Left lung (tissue), 4 donors: ENCODE measurements at regions not wholly inside any gene's neighbourhood (a gene's known extent, or its start where the extent isn't known, plus 50 kb on each side); places are given as distances from the start of the nearest gene placed in this dataset.

Experiments
- ATAC-seq: fragments of 200-7000 bp; cut with Tn5 transposase; one replicate; pipeline ENCODE4 v1.9.1; 2020; ENCODE audit warnings: moderate library complexity
- DNase-seq, 4 donors: peaks; one replicate each; pipeline ENCODE4 v3.0.0-alpha.2; 2013 to 2020
- H3K27ac ChIP-seq, 2 donors: fragments of 200-600 bp; sonication (generic) in 1 of 2; one replicate each; pipeline versions ENCODE4 v1.5.0 to v1.8.0; 2020 to 2021
- H3K27me3 ChIP-seq, 2 donors: fragments of 200-600 bp; sonication (generic) in 1 of 2; one replicate each; pipeline versions ENCODE4 v1.5.0 to v1.8.0; 2020 to 2021
- H3K36me3 ChIP-seq, 2 donors: fragments of 200-600 bp; sonication (generic) in 1 of 2; one replicate each; pipeline versions ENCODE4 v1.5.0 to v1.8.0; 2020 to 2021
- H3K4me1 ChIP-seq, 2 donors: fragments of 200-600 bp; one replicate each; pipeline ENCODE4 v1.8.0; 2021
- H3K4me3 ChIP-seq, 2 donors: fragments of 200-600 bp; sonication (generic) in 1 of 2; one replicate each; pipeline versions ENCODE4 v1.5.0 to v1.8.0; 2020 to 2021; ENCODE audit warnings: mild to moderate bottlenecking in 1 of 2
- H3K9me3 ChIP-seq, 2 donors: fragments of 200-600 bp; sonication (generic) in 1 of 2; one replicate each; pipeline versions ENCODE4 v1.5.0 to v1.8.0; 2020 to 2021
- CTCF ChIP-seq, 2 donors: fragments of 200-600 bp; sonication (generic) in 1 of 2; IDR thresholded peaks; one replicate each; pipeline versions ENCODE4 v1.5.0 to v1.8.0; 2021; ENCODE audit warnings: antibody characterized with exemption in 2 of 2
- intact Hi-C, 2 donors: fragments of 100-400 bp; cut with DNase I; formaldehyde crosslinking; loops; one replicate each; pipeline versions ENCODE4 v1.11.2 to v1.14.2; 2022
- donor health status: DM: no; HTN: yes; CAD: no.
- donor health status: DM: no; HTN: no; CAD: no.

- Histone ChIP-seq H3K4me3 (no peak overlapping the region), H3K27ac (no peak overlapping the region), H3K27me3 (no peaks in the 10 kb centered on the region), H3K36me3 (no peaks in the 10 kb centered on the region), H3K4me1 (no peaks in the 10 kb centered on the region), H3K9me3 (no peaks in the 10 kb centered on the region)
- intact Hi-C loops, result no loop called here
- DNase-seq (no peak), ATAC-seq (peak; percentile 22)
- no peak for TF ChIP-seq CTCF (IDR thresholded peaks at IDR 0.05)
These were observed 802.6 kb upstream of the CELF4 start for GRCh38 chr18:38368246-38368645.

GRCh38 chr18:38367473-38367872 lies 801.9 kb upstream of the CELF4 start:
- Histone ChIP-seq H3K27me3 (no peaks in the 10 kb centered on the region), H3K4me1 (no peaks in the 10 kb centered on the region), H3K36me3 (no peaks in the 10 kb centered on the region), H3K9me3 (no peaks in the 10 kb centered on the region), H3K27ac (no peak overlapping the region), H3K4me3 (no peak overlapping the region)
- no peak for ATAC-seq
- TF ChIP-seq CTCF (IDR thresholded peaks at IDR 0.05), result no peak
- intact Hi-C loops, result no loop called here
- no peak for DNase-seq

GRCh38 chr18:38362286-38362792 lies 796.7 kb upstream of the CELF4 start:
- no peaks in the 10 kb centered on the region for H3K4me1 ChIP-seq
- intact Hi-C loops, result no loop called here

GRCh38 chr18:38358805-38359657 lies 793.4 kb upstream of the CELF4 start:
- intact Hi-C loops, result no loop called here
- TF ChIP-seq CTCF (IDR thresholded peaks at IDR 0.05), result no peak
- ATAC-seq, result no peak

More at GRCh38 chr18:38362286-38362792, 796.7 kb upstream of the CELF4 start:
- H3K36me3 ChIP-seq, result no peaks in the 10 kb centered on the region
- DNase-seq, result no peak
- no peaks in the 10 kb centered on the region for H3K9me3 ChIP-seq
- TF ChIP-seq CTCF (IDR thresholded peaks at IDR 0.05), result no peak
- H3K27me3 ChIP-seq, result no peaks in the 10 kb centered on the region
- no peak for ATAC-seq
- no peak overlapping the region for H3K4me3 ChIP-seq
- no peak overlapping the region for H3K27ac ChIP-seq

GRCh38 chr18:38353149-38353548 lies 787.6 kb upstream of the CELF4 start:
- TF ChIP-seq CTCF (IDR thresholded peaks at IDR 0.05), result no peak
- intact Hi-C loops, result no loop called here
- no peak for DNase-seq
- Histone ChIP-seq H3K27me3 (no peaks in the 10 kb centered on the region), H3K36me3 (no peaks in the 10 kb centered on the region), H3K4me1 (no peaks in the 10 kb centered on the region), H3K9me3 (no peaks in the 10 kb centered on the region), H3K4me3 (no peak overlapping the region), H3K27ac (no peak overlapping the region)
- ATAC-seq, result no peak

More at GRCh38 chr18:38358805-38359657, 793.4 kb upstream of the CELF4 start:
- Histone ChIP-seq H3K4me1 (no peaks in the 10 kb centered on the region), H3K27ac (no peak overlapping the region), H3K27me3 (no peaks in the 10 kb centered on the region), H3K36me3 (no peaks in the 10 kb centered on the region), H3K9me3 (no peaks in the 10 kb centered on the region), H3K4me3 (no peak overlapping the region)
- no peak for DNase-seq
